HepG2 (cell line): ENCODE measurements at regions not wholly inside any gene's neighbourhood (a gene's known extent, or its start where the extent isn't known, plus 50 kb on each side); places are given as distances from the start of the nearest gene placed in this dataset.
A peak's percentile ranks its signal among the peaks of the same experiment; 100 is the strongest.
"Not testable (repeated sequence)": the region's sequence is repeated elsewhere in the genome, so short reads cannot be mapped to it uniquely, and the experiment has no call there.

ENCODE experiments used
- ATAC-seq: fragments of 200-7000 bp; cut with Tn5 transposase; 3 replicates; pipeline ENCODE4 v1.9.1; 2020; ENCODE audit warnings: mild to moderate bottlenecking, moderate library complexity
- BruUV-seq: library from RNA; stranded (reverse); fragments of 400-500 nt; replicated peaks from 2 replicates; lab custom pipeline; 2021; lab: Mats Ljungman, UMichigan
- CTCF ChIA-PET: fragments of 300-600 bp; formaldehyde crosslinking; extraction: SDS; loops from one replicate; lab custom pipeline; 2021; ENCODE audit warnings: low total read pairs, inconsistent platforms, low intra/inter-chr PET ratio; lab: Yijun Ruan, JAX
- POLR2A ChIA-PET: fragments of 350-600 bp; sonication (Branson Sonifier 250); formaldehyde crosslinking; loops from one replicate; lab custom pipeline; 2020; ENCODE audit warnings: antibody characterized with exemption, inconsistent platforms; lab: Yijun Ruan, JAX
- DNase-seq: peaks from one replicate; pipeline ENCODE4 v3.0.0-alpha.2; 2015; ENCODE audit warnings: low spot score
- FAIRE-seq: peaks from 3 replicates; lab custom pipeline; 2011; peaks lifted over from hg19 to GRCh38; lab: Jason Lieb, UNC
- H2AFZ ChIP-seq: one replicate; pipeline ENCODE4 v1.6.1; 2011; ENCODE audit warnings: low read length, inconsistent platforms
- H3K27ac ChIP-seq: fragments of 300-600 bp; 3 replicates; pipeline ENCODE4 v1.8.0; 2011; ENCODE audit warnings: mixed run types, mild to moderate bottlenecking, mixed read lengths, low read length, inconsistent platforms; ENCODE audit not compliant: insufficient read depth; ENCODE audit errors: extremely low read length
- H3K27me3 ChIP-seq, 2 experiments: fragments of 200-600 bp in 1 of 2; 2 replicates in 1 of 2; 3 replicates in 1 of 2; pipeline versions ENCODE4 v1.6.0 to v1.8.0; 2011; ENCODE audit warnings: low read length in 2 of 2, mild to moderate bottlenecking in 2 of 2, moderate library complexity in 2 of 2, inconsistent platforms in 1 of 2; ENCODE audit not compliant: insufficient read depth in 2 of 2, control insufficient read depth in 1 of 2
- H3K36me3 ChIP-seq, 2 experiments: fragments of 200-600 bp in 1 of 2; replicated peaks in 1 of 2; 2 replicates in 1 of 2; 3 replicates in 1 of 2; pipeline versions ENCODE4 v1.5.1 to v1.8.0; 2011; ENCODE audit warnings: low read length in 2 of 2, inconsistent platforms in 1 of 2; ENCODE audit not compliant: insufficient read depth in 2 of 2, control insufficient read depth in 1 of 2
- H3K4me1 ChIP-seq: 2 replicates; pipeline ENCODE4 v1.5.1; 2012; ENCODE audit warnings: low read length, inconsistent platforms; ENCODE audit not compliant: insufficient read depth
- H3K4me2 ChIP-seq: 2 replicates; pipeline ENCODE4 v1.6.0; 2011; ENCODE audit warnings: low read depth, low read length, inconsistent platforms
- H3K4me3 ChIP-seq, 3 experiments: fragments of 200-600 bp in 1 of 3; sonication (generic), shearing (Covaris generic) in 1 of 3; replicated peaks in 1 of 3; 2 replicates each; pipeline ENCODE4 v1.5.1; 2011 to 2016; ENCODE audit warnings: low read length in 3 of 3, inconsistent platforms in 2 of 3, low read depth in 2 of 3, mild to moderate bottlenecking in 2 of 3, control low read depth in 1 of 3, mixed read lengths in 1 of 3; ENCODE audit not compliant: insufficient read depth in 1 of 3
- H3K79me2 ChIP-seq: one replicate; pipeline ENCODE4 v1.6.1; 2011; ENCODE audit warnings: low read length, inconsistent platforms; ENCODE audit not compliant: insufficient read depth
- H3K9ac ChIP-seq: 2 replicates; pipeline ENCODE4 v1.6.0; 2011; ENCODE audit warnings: mild to moderate bottlenecking, low read depth, low read length, inconsistent platforms; ENCODE audit not compliant: insufficient read depth
- H3K9me3 ChIP-seq: 2 replicates; pipeline ENCODE4 v1.5.1; 2012; ENCODE audit warnings: mild to moderate bottlenecking, low read length
- H4K20me1 ChIP-seq: 2 replicates; pipeline ENCODE4 v1.6.0; 2011; ENCODE audit warnings: inconsistent platforms, mild to moderate bottlenecking, low read length, moderate library complexity; ENCODE audit not compliant: insufficient read depth
- ISX ChIP-seq: sonication (generic); formaldehyde crosslinking; conservative IDR thresholded peaks from 2 replicates; pipeline ENCODE4 v1.5.0; 2020; ENCODE audit warnings: missing genetic modification reagents
- KIAA2018 ChIP-seq: sonication (generic); formaldehyde crosslinking; IDR thresholded peaks from 2 replicates; pipeline ENCODE4 v1.5.0; 2020; ENCODE audit warnings: mild to moderate bottlenecking, missing genetic modification reagents, borderline replicate concordance
- MAFF ChIP-seq: IDR thresholded peaks from 2 replicates; pipeline ENCODE4 v1.6.1; 2011; ENCODE audit warnings: low read depth, low read length, improper control_type of control experiment
- MAFK ChIP-seq, 2 experiments: IDR thresholded peaks in 1 of 2; conservative IDR thresholded peaks in 1 of 2; 2 replicates each; pipeline ENCODE4 v1.6.1; 2011; ENCODE audit warnings: improper control_type of control experiment in 2 of 2, low read length in 2 of 2
- SMAD1 ChIP-seq: sonication (generic); formaldehyde crosslinking; IDR thresholded peaks from 2 replicates; pipeline ENCODE4 v1.4.0; 2020; ENCODE audit warnings: missing genetic modification reagents, low read depth, mild to moderate bottlenecking, borderline replicate concordance
- WGBS: methylation state at CpG from one replicate; pipeline ENCODE4 v1.1.6; 2017; ENCODE audit warnings: low lambda C conversion rate; 5-methylcytosine and 5-hydroxymethylcytosine counted together
- in situ Hi-C: cut with HindIII; loops from 2 replicates; pipeline ENCODE4 v1.10.0; 2017; ENCODE audit warnings: low pct_unique_long_range_greater_than_20kb; ENCODE audit not compliant: extremely low pct_ligation_motif_present
- intact Hi-C: fragments of 100-400 bp; cut with micrococcal nuclease; formaldehyde crosslinking; loops from one replicate; pipeline ENCODE4 v1.10.0; 2022; ENCODE audit not compliant: unreplicated experiment

- TF ChIP-seq KIAA2018 (CRISPR knock-in tag) (no peak), SMAD1 (CRISPR knock-in tag) (no peak), ISX (CRISPR knock-in tag) (no peak)
Observed at GRCh38 chr11:50298182-50298988, 265.7 kb downstream of the OR4C45 start (continued).

- H3K9me3 ChIP-seq: peaks cover 80% of the 10 kb centered on the region
- H3K4me1 ChIP-seq, H2AFZ ChIP-seq, H3K36me3 ChIP-seq, intact Hi-C loops, H3K9ac ChIP-seq, H3K27me3 ChIP-seq, POLR2A ChIA-PET, H3K27ac ChIP-seq, H3K4me2 ChIP-seq, H3K4me3 ChIP-seq, ATAC-seq, CTCF ChIA-PET, in situ Hi-C loops: not testable (repeated sequence)
- peak; percentile 50 to 83; a peak in 3 of 4 replicates for TF ChIP-seq MAFK (conservative IDR thresholded peaks at IDR 0.05 in 1 of 2, IDR thresholded peaks at IDR 0.05 in 1 of 2; ENCODE audit: low read length in 2 of 2)
- TF ChIP-seq MAFF: peak; percentile 72
- TF ChIP-seq, all 625 proteins: peak for 2; not testable (repeated sequence) for 623
- BruUV-seq, DNase-seq, FAIRE-seq, H3K79me2 ChIP-seq, H4K20me1 ChIP-seq: not testable (repeated sequence)
- 3% methylated on average over 2 of the region's 2 CpGs for WGBS
Observed at GRCh38 chr11:50330723-50331122, 298.0 kb downstream of the OR4C45 start.
